ENCODE measurements at regions not wholly inside any gene's neighbourhood (a gene's known extent, or its start where the extent isn't known, plus 50 kb on each side); places are given as distances from the start of the nearest gene placed in this dataset.

DNA sequence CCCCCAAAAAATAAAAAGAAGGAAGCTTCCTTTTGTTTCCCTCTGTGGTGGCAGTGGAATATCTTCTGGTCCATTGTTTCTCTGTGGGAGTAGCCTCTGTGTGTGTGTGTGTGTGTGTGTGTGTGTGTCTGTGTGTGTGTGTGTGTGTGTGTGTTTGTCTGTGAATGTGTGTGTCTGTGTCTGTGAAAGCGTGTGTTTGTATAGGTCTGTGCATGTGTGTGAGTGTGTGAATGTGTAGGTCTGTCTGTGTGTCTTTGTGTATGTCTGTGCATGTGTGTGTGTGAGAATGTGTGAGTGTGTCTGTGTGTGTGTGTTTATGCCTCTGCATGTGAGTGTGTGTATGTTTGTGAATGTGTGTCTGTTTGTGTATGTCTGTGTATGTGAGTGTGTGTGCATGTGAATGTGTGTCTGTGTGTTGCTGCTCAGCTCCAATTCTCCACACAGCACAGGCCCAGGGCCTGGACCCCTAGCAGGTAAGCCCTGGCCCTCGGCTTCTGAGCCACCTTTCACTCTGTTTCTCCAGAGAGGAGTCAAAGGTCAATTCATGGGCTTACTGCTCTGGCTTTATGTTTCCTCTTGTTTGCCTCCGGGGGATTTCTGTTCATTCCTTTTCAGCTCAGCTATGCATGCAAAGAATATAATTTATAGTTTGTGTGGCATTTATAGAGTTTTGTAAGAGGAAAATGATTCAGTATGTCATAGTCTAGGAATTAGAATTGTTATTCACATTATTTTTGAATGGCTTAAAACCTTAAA lies 89.8 kb downstream of the UCHL1 start:
- TF ChIP-seq SUZ12 (IDR thresholded peaks at IDR 0.05; ENCODE audit: low read length) (no peak), RAD21 (IDR thresholded peaks at IDR 0.05 in 1 of 2, conservative IDR thresholded peaks at IDR 0.05 in 1 of 2; ENCODE audit: low read depth in 2 of 2, low read length in 2 of 2) (no peak), POLR2A (IDR thresholded peaks at IDR 0.05; ENCODE audit: control extremely low read depth in 1 of 2, low read depth in 2 of 2, low read length in 2 of 2) (no peak), EP300 (IDR thresholded peaks at IDR 0.05; ENCODE audit: borderline replicate concordance in 1 of 2, low read depth in 2 of 2, low read length in 2 of 2) (no peak), GABPA (IDR thresholded peaks at IDR 0.05; ENCODE audit: borderline replicate concordance, insufficient read depth, low read length) (no peak), BACH1 (IDR thresholded peaks at IDR 0.05; ENCODE audit: low read length) (no peak), POU5F1 (IDR thresholded peaks at IDR 0.05; ENCODE audit: low read depth, low read length) (no peak), CEBPB (IDR thresholded peaks at IDR 0.05; ENCODE audit: low read depth, low read length) (no peak), HDAC6 (IDR thresholded peaks at IDR 0.05; ENCODE audit: low read depth, low read length) (no peak), CBX5 (IDR thresholded peaks at IDR 0.05; ENCODE audit: low read depth, low read length) (no peak), USF2 (IDR thresholded peaks at IDR 0.05; ENCODE audit: low read length) (no peak)
- TF ChIP-seq, protein P1, sequence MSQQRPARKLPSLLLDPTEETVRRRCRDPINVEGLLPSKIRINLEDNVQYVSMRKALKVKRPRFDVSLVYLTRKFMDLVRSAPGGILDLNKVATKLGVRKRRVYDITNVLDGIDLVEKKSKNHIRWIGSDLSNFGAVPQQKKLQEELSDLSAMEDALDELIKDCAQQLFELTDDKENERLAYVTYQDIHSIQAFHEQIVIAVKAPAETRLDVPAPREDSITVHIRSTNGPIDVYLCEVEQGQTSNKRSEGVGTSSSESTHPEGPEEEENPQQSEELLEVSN (IDR thresholded peaks at IDR 0.05), result no peak
- TF ChIP-seq, protein P2, sequence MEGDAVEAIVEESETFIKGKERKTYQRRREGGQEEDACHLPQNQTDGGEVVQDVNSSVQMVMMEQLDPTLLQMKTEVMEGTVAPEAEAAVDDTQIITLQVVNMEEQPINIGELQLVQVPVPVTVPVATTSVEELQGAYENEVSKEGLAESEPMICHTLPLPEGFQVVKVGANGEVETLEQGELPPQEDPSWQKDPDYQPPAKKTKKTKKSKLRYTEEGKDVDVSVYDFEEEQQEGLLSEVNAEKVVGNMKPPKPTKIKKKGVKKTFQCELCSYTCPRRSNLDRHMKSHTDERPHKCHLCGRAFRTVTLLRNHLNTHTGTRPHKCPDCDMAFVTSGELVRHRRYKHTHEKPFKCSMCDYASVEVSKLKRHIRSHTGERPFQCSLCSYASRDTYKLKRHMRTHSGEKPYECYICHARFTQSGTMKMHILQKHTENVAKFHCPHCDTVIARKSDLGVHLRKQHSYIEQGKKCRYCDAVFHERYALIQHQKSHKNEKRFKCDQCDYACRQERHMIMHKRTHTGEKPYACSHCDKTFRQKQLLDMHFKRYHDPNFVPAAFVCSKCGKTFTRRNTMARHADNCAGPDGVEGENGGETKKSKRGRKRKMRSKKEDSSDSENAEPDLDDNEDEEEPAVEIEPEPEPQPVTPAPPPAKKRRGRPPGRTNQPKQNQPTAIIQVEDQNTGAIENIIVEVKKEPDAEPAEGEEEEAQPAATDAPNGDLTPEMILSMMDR (IDR thresholded peaks at IDR 0.05; ENCODE audit: control extremely low read depth in 1 of 3, insufficient read depth in 1 of 3, low read depth in 1 of 3, low read length in 3 of 3), result no peak
